ENCODE measurements at regions not wholly inside any gene's neighbourhood (a gene's known extent, or its start where the extent isn't known, plus 50 kb on each side); places are given as distances from the start of the nearest gene placed in this dataset.

GRCh38 chr3:69650066-69650419 is 89.2 kb upstream of the MITF start:
- peak overlapping the region; percentile 78 for H3K27ac ChIP-seq (ENCODE audit: low read length, poor library complexity, severe bottlenecking)
- H3K27me3 ChIP-seq (ENCODE audit: control insufficient read depth in 1 of 2, insufficient read depth in 1 of 2, low read length in 2 of 2) = no peaks in the 10 kb centered on the region
- no peak overlapping the region for H4K8ac ChIP-seq (ENCODE audit: low read length)
- no peaks in the 10 kb centered on the region for H3K9me3 ChIP-seq (ENCODE audit: control insufficient read depth, low read length)
- no peak overlapping the region for H2BK120ac ChIP-seq (ENCODE audit: low read depth, low read length)
- no peak overlapping the region for H2BK15ac ChIP-seq (ENCODE audit: low read depth, poor library complexity, severe bottlenecking)
- no peak overlapping the region for H2AK5ac ChIP-seq (ENCODE audit: low read length, severe bottlenecking)
- H3K36me3 ChIP-seq (ENCODE audit: control insufficient read depth in 1 of 2, insufficient read depth in 2 of 2, low read depth in 1 of 2, low read length in 2 of 2) = no peaks in the 10 kb centered on the region
- H3K4me3 ChIP-seq (ENCODE audit: insufficient read depth in 1 of 2, low read depth in 1 of 2, low read length in 2 of 2) = peak overlapping the region in 1 of 2 experiments; percentile 62
- no peak overlapping the region for H3K4me2 ChIP-seq (ENCODE audit: low read length, poor library complexity, severe bottlenecking)
- H2BK12ac ChIP-seq (ENCODE audit: low read length in 2 of 2) = no peak overlapping the region
- H3K14ac ChIP-seq (ENCODE audit: low read length in 2 of 2) = no peak overlapping the region
- H3K23ac ChIP-seq (ENCODE audit: low read length in 2 of 2) = no peak overlapping the region
- H3K4me1 ChIP-seq (ENCODE audit: control insufficient read depth, insufficient read depth, low read depth, low read length) = no peaks in the 10 kb centered on the region
- no CpG with 5 or more reads among the region's 1 CpG for WGBS
- no peak for DNase-seq
- no peak overlapping the region for H3K4ac ChIP-seq (ENCODE audit: low read depth in 1 of 2, low read length in 2 of 2)
- H2BK5ac ChIP-seq (ENCODE audit: low read depth, low read length, poor library complexity, severe bottlenecking) = no peak overlapping the region
- H3K9ac ChIP-seq (ENCODE audit: low read length) = peak overlapping the region; percentile 76
- H2AFZ ChIP-seq (ENCODE audit: low read depth, low read length) = no peak overlapping the region
- no peak overlapping the region for H4K91ac ChIP-seq (ENCODE audit: low read length)
- no peak overlapping the region for H3K18ac ChIP-seq (ENCODE audit: low read depth in 1 of 2, low read length in 2 of 2)
- H3K79me1 ChIP-seq (replicated peaks; ENCODE audit: low read length, poor library complexity, severe bottlenecking) = no peaks in the 10 kb centered on the region

- H3K36me3 ChIP-seq (ENCODE audit: control insufficient read depth in 1 of 2, insufficient read depth in 2 of 2, low read depth in 1 of 2, low read length in 2 of 2) = no peaks in the 10 kb centered on the region
- no peaks in the 10 kb centered on the region for H3K27me3 ChIP-seq (ENCODE audit: control insufficient read depth in 1 of 2, insufficient read depth in 1 of 2, low read length in 2 of 2)
- H3K23ac ChIP-seq (ENCODE audit: low read length in 2 of 2) = no peak overlapping the region
- peak overlapping the region; percentile 78 for H3K27ac ChIP-seq (ENCODE audit: low read length, poor library complexity, severe bottlenecking)
- H3K4me1 ChIP-seq (ENCODE audit: control insufficient read depth, insufficient read depth, low read depth, low read length) = no peaks in the 10 kb centered on the region
- no peak overlapping the region for H3K18ac ChIP-seq (ENCODE audit: low read depth in 1 of 2, low read length in 2 of 2)
- H3K9ac ChIP-seq (ENCODE audit: low read length) = peak overlapping the region; percentile 76
- no peak for DNase-seq
- H2BK12ac ChIP-seq (ENCODE audit: low read length in 2 of 2) = no peak overlapping the region
- no peak overlapping the region for H2AK5ac ChIP-seq (ENCODE audit: low read length, severe bottlenecking)
- H2BK5ac ChIP-seq (ENCODE audit: low read depth, low read length, poor library complexity, severe bottlenecking) = no peak overlapping the region
- H3K4me3 ChIP-seq (ENCODE audit: insufficient read depth in 1 of 2, low read depth in 1 of 2, low read length in 2 of 2) = peak overlapping the region in 1 of 2 experiments; percentile 62
- H3K79me1 ChIP-seq (replicated peaks; ENCODE audit: low read length, poor library complexity, severe bottlenecking) = no peaks in the 10 kb centered on the region
- H3K14ac ChIP-seq (ENCODE audit: low read length in 2 of 2) = no peak overlapping the region
- H4K91ac ChIP-seq (ENCODE audit: low read length) = no peak overlapping the region
- H2AFZ ChIP-seq (ENCODE audit: low read depth, low read length) = no peak overlapping the region
- no peak overlapping the region for H3K4me2 ChIP-seq (ENCODE audit: low read length, poor library complexity, severe bottlenecking)
- WGBS = 87% methylated on average over 6 of the region's 7 CpGs
- H4K8ac ChIP-seq (ENCODE audit: low read length) = no peak overlapping the region
- no peak overlapping the region for H2BK15ac ChIP-seq (ENCODE audit: low read depth, poor library complexity, severe bottlenecking)
- H3K4ac ChIP-seq (ENCODE audit: low read depth in 1 of 2, low read length in 2 of 2) = no peak overlapping the region
- no peak overlapping the region for H2BK120ac ChIP-seq (ENCODE audit: low read depth, low read length)
- H3K9me3 ChIP-seq (ENCODE audit: control insufficient read depth, low read length) = no peaks in the 10 kb centered on the region
These were observed 89.9 kb upstream of the MITF start for GRCh38 chr3:69649120-69650065.

GRCh38 chr3:69648126-69648525 is 91.1 kb upstream of the MITF start:
- Histone ChIP-seq H2BK5ac (ENCODE audit: low read depth, low read length, poor library complexity, severe bottlenecking) (no peak overlapping the region), H4K8ac (ENCODE audit: low read length) (no peak overlapping the region), H3K9me3 (ENCODE audit: control insufficient read depth, low read length) (no peaks in the 10 kb centered on the region), H3K23ac (ENCODE audit: low read length in 2 of 2) (no peak overlapping the region), H4K91ac (ENCODE audit: low read length) (no peak overlapping the region), H3K4me2 (ENCODE audit: low read length, poor library complexity, severe bottlenecking) (no peak overlapping the region), H2AFZ (ENCODE audit: low read depth, low read length) (no peak overlapping the region), H3K79me1 (replicated peaks; ENCODE audit: low read length, poor library complexity, severe bottlenecking) (no peaks in the 10 kb centered on the region), H3K36me3 (ENCODE audit: control insufficient read depth in 1 of 2, insufficient read depth in 2 of 2, low read depth in 1 of 2, low read length in 2 of 2) (no peaks in the 10 kb centered on the region), H3K14ac (ENCODE audit: low read length in 2 of 2) (no peak overlapping the region), H3K4ac (ENCODE audit: low read depth in 1 of 2, low read length in 2 of 2) (no peak overlapping the region), H2AK5ac (ENCODE audit: low read length, severe bottlenecking) (no peak overlapping the region), H3K27ac (ENCODE audit: low read length, poor library complexity, severe bottlenecking) (no peak overlapping the region), H2BK15ac (ENCODE audit: low read depth, poor library complexity, severe bottlenecking) (no peak overlapping the region), H3K18ac (ENCODE audit: low read depth in 1 of 2, low read length in 2 of 2) (no peak overlapping the region), H2BK12ac (ENCODE audit: low read length in 2 of 2) (no peak overlapping the region), H3K4me3 (ENCODE audit: insufficient read depth in 1 of 2, low read depth in 1 of 2, low read length in 2 of 2) (no peak overlapping the region), H3K27me3 (ENCODE audit: control insufficient read depth in 1 of 2, insufficient read depth in 1 of 2, low read length in 2 of 2) (no peaks in the 10 kb centered on the region), H3K4me1 (ENCODE audit: control insufficient read depth, insufficient read depth, low read depth, low read length) (no peaks in the 10 kb centered on the region), H2BK120ac (ENCODE audit: low read depth, low read length) (no peak overlapping the region), H3K9ac (ENCODE audit: low read length) (no peak overlapping the region)
- DNase-seq = no peak
- 71% methylated on average over 2 of the region's 2 CpGs for WGBS

GRCh38 chr3:69647511-69648110 is 91.7 kb upstream of the MITF start:
- no peak overlapping the region for H2AK5ac ChIP-seq (ENCODE audit: low read length, severe bottlenecking)
- H2BK120ac ChIP-seq (ENCODE audit: low read depth, low read length) = no peak overlapping the region
- H3K18ac ChIP-seq (ENCODE audit: low read depth in 1 of 2, low read length in 2 of 2) = no peak overlapping the region
- H4K91ac ChIP-seq (ENCODE audit: low read length) = no peak overlapping the region
- H3K79me1 ChIP-seq (replicated peaks; ENCODE audit: low read length, poor library complexity, severe bottlenecking) = no peaks in the 10 kb centered on the region
- H3K9me3 ChIP-seq (ENCODE audit: control insufficient read depth, low read length) = no peaks in the 10 kb centered on the region
- no peak overlapping the region for H3K4me2 ChIP-seq (ENCODE audit: low read length, poor library complexity, severe bottlenecking)
- no peak overlapping the region for H2BK15ac ChIP-seq (ENCODE audit: low read depth, poor library complexity, severe bottlenecking)
- 70% methylated on average over 1 of the region's 3 CpGs for WGBS
- no peak overlapping the region for H4K8ac ChIP-seq (ENCODE audit: low read length)
- no peak overlapping the region for H3K4ac ChIP-seq (ENCODE audit: low read depth in 1 of 2, low read length in 2 of 2)
- no peak overlapping the region for H3K23ac ChIP-seq (ENCODE audit: low read length in 2 of 2)
- H3K4me1 ChIP-seq (ENCODE audit: control insufficient read depth, insufficient read depth, low read depth, low read length) = no peaks in the 10 kb centered on the region
- H3K27ac ChIP-seq (ENCODE audit: low read length, poor library complexity, severe bottlenecking) = no peak overlapping the region
- no peak overlapping the region for H2AFZ ChIP-seq (ENCODE audit: low read depth, low read length)
- no peaks in the 10 kb centered on the region for H3K36me3 ChIP-seq (ENCODE audit: control insufficient read depth in 1 of 2, insufficient read depth in 2 of 2, low read depth in 1 of 2, low read length in 2 of 2)
- H3K14ac ChIP-seq (ENCODE audit: low read length in 2 of 2) = no peak overlapping the region
- DNase-seq = no peak
- H3K9ac ChIP-seq (ENCODE audit: low read length) = no peak overlapping the region
- H2BK12ac ChIP-seq (ENCODE audit: low read length in 2 of 2) = no peak overlapping the region
- no peak overlapping the region for H2BK5ac ChIP-seq (ENCODE audit: low read depth, low read length, poor library complexity, severe bottlenecking)
- no peaks in the 10 kb centered on the region for H3K27me3 ChIP-seq (ENCODE audit: control insufficient read depth in 1 of 2, insufficient read depth in 1 of 2, low read length in 2 of 2)
- H3K4me3 ChIP-seq (ENCODE audit: insufficient read depth in 1 of 2, low read depth in 1 of 2, low read length in 2 of 2) = no peak overlapping the region
